PFSK-1 (cell line): ENCODE measurements at regions not wholly inside any gene's neighbourhood (a gene's known extent, or its start where the extent isn't known, plus 50 kb on each side); places are given as distances from the start of the nearest gene placed in this dataset.

Experiments used
- FOXP2 ChIP-seq: optimal IDR thresholded peaks from 2 replicates; pipeline ENCODE3; 2011; ENCODE audit warnings: borderline replicate concordance, control low read depth, inconsistent platforms; ENCODE audit not compliant: insufficient read depth; ENCODE audit errors: extremely low read length, extremely low read depth
- POLR2AphosphoS5 ChIP-seq: IDR thresholded peaks from 2 replicates; pipeline ENCODE4 v1.6.1; 2012; ENCODE audit warnings: low read depth, mild to moderate bottlenecking, control low read depth, low read length, moderate library complexity
- SIN3A ChIP-seq: IDR thresholded peaks from 2 replicates; pipeline ENCODE4 v1.6.1; 2012; ENCODE audit warnings: mild to moderate bottlenecking, low read length, moderate library complexity, borderline replicate concordance; ENCODE audit not compliant: insufficient read depth

GRCh38 chr20:23138226-23138625, 52.1 kb upstream of the CD93 start:
- TF ChIP-seq POLR2AphosphoS5 (no peak), SIN3A (no peak), FOXP2 (no peak)
